ENCODE measurements at regions not wholly inside any gene's neighbourhood (a gene's known extent, or its start where the extent isn't known, plus 50 kb on each side); places are given as distances from the start of the nearest gene placed in this dataset.

DNA sequence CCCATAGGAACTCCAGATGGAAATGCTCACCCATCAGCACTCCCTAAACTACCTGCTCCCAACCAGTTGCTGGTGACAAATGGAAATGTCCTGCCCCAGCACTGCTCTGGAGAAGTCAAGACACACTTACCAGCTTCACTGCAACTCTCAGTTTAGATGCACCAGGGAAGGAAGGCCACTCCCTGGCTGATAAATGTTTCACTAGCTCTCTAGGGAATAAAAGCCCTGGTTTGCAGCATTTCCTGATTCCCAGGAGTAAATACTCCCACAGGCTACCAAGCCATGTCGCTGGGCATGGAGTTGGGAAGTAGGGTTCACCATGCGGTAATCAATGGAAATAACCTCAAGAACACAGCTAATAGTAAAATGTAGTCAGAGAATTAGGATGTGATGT, 112.0 kb upstream of the NEO1 start:
- no peak for DNase-seq (ENCODE audit: low read depth in 2 of 2)
- Histone ChIP-seq H3K4me3 (replicated peaks in 1 of 4; ENCODE audit: control extremely low read depth in 1 of 4, insufficient read depth in 1 of 4, low read depth in 3 of 4, low read length in 4 of 4) (no peak overlapping the region), H3K4me1 (ENCODE audit: control insufficient read depth, extremely low read depth, insufficient read depth, low read length) (no peaks in the 10 kb centered on the region), H4K20me1 (ENCODE audit: control insufficient read depth, extremely low read depth, insufficient read depth, low read length) (no peaks in the 10 kb centered on the region), H2AFZ (ENCODE audit: low read length) (no peak overlapping the region), H3K27ac (ENCODE audit: insufficient read depth, low read length) (no peak overlapping the region), H3K9me3 (ENCODE audit: control insufficient read depth, insufficient read depth, low read depth, low read length) (no peaks in the 10 kb centered on the region), H3K4me2 (ENCODE audit: extremely low read depth, insufficient read depth, low read length) (no peak overlapping the region), H3K36me3 (ENCODE audit: control insufficient read depth, insufficient read depth, low read length) (no peaks in the 10 kb centered on the region), H3K27me3 (ENCODE audit: control insufficient read depth, insufficient read depth, low read length) (no peaks in the 10 kb centered on the region), H3K9ac (ENCODE audit: insufficient read depth, low read length) (no peak overlapping the region), H3K79me2 (ENCODE audit: control insufficient read depth, insufficient read depth, low read length) (no peaks in the 10 kb centered on the region)
- TF ChIP-seq, protein P1, sequence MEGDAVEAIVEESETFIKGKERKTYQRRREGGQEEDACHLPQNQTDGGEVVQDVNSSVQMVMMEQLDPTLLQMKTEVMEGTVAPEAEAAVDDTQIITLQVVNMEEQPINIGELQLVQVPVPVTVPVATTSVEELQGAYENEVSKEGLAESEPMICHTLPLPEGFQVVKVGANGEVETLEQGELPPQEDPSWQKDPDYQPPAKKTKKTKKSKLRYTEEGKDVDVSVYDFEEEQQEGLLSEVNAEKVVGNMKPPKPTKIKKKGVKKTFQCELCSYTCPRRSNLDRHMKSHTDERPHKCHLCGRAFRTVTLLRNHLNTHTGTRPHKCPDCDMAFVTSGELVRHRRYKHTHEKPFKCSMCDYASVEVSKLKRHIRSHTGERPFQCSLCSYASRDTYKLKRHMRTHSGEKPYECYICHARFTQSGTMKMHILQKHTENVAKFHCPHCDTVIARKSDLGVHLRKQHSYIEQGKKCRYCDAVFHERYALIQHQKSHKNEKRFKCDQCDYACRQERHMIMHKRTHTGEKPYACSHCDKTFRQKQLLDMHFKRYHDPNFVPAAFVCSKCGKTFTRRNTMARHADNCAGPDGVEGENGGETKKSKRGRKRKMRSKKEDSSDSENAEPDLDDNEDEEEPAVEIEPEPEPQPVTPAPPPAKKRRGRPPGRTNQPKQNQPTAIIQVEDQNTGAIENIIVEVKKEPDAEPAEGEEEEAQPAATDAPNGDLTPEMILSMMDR (conservative IDR thresholded peaks at IDR 0.05 in 1 of 2, IDR thresholded peaks at IDR 0.05 in 1 of 2; ENCODE audit: low read depth in 1 of 2, low read length in 2 of 2), result no peak
- TF ChIP-seq EZH2 (IDR thresholded peaks at IDR 0.05; ENCODE audit: low read length, missing control alignments), result no peak

DNA sequence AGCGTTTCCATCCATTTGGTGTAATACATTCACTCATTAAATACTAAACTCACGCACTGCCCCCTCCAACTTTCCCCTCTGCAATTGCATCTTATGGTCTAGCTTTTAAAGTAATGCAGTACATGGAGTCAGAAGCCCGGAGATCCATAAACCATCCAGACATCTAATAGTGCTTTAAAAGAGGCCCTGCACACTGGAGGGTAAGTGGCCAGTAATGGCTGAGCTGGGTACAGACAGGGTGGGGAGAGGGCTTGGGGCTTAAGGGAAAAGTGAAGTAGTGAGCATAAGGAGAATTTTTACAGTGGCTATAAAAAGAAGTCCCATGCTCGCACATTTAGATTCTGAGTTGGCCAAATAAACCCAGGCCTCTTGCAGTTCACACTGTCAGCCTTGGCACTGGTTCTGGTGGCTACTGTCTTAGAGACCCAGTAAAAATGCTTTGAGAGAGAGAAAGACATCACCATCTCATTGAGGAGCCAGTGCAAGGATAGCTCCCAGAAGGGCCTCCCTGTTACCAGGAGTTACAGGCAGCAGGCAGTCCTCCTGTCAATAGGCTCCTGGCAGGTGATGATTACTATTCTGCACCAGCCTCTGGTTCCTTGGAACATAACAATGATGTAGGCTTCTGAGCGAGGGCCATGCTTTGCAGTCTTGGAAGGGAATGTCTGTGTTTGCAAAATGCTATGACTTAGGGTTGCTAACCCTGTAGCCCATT, 112.6 kb upstream of the NEO1 start:
- H3K9ac ChIP-seq (ENCODE audit: insufficient read depth, low read length), result no peak overlapping the region
- no peak for DNase-seq (ENCODE audit: low read depth in 2 of 2)
- no peak overlapping the region for H2AFZ ChIP-seq (ENCODE audit: low read length)
- no peaks in the 10 kb centered on the region for H3K79me2 ChIP-seq (ENCODE audit: control insufficient read depth, insufficient read depth, low read length)
- no peaks in the 10 kb centered on the region for H4K20me1 ChIP-seq (ENCODE audit: control insufficient read depth, extremely low read depth, insufficient read depth, low read length)
- no peaks in the 10 kb centered on the region for H3K9me3 ChIP-seq (ENCODE audit: control insufficient read depth, insufficient read depth, low read depth, low read length)
- H3K4me2 ChIP-seq (ENCODE audit: extremely low read depth, insufficient read depth, low read length), result no peak overlapping the region
- no peaks in the 10 kb centered on the region for H3K4me1 ChIP-seq (ENCODE audit: control insufficient read depth, extremely low read depth, insufficient read depth, low read length)
- no peaks in the 10 kb centered on the region for H3K36me3 ChIP-seq (ENCODE audit: control insufficient read depth, insufficient read depth, low read length)
- H3K4me3 ChIP-seq (replicated peaks in 1 of 4; ENCODE audit: control extremely low read depth in 1 of 4, insufficient read depth in 1 of 4, low read depth in 3 of 4, low read length in 4 of 4), result no peak overlapping the region
- H3K27me3 ChIP-seq (ENCODE audit: control insufficient read depth, insufficient read depth, low read length), result no peaks in the 10 kb centered on the region
- TF ChIP-seq, protein P1 (conservative IDR thresholded peaks at IDR 0.05 in 1 of 2, IDR thresholded peaks at IDR 0.05 in 1 of 2; ENCODE audit: low read depth in 1 of 2, low read length in 2 of 2), result no peak
- no peak for TF ChIP-seq EZH2 (IDR thresholded peaks at IDR 0.05; ENCODE audit: low read length, missing control alignments)
- no peak overlapping the region for H3K27ac ChIP-seq (ENCODE audit: insufficient read depth, low read length)

DNA sequence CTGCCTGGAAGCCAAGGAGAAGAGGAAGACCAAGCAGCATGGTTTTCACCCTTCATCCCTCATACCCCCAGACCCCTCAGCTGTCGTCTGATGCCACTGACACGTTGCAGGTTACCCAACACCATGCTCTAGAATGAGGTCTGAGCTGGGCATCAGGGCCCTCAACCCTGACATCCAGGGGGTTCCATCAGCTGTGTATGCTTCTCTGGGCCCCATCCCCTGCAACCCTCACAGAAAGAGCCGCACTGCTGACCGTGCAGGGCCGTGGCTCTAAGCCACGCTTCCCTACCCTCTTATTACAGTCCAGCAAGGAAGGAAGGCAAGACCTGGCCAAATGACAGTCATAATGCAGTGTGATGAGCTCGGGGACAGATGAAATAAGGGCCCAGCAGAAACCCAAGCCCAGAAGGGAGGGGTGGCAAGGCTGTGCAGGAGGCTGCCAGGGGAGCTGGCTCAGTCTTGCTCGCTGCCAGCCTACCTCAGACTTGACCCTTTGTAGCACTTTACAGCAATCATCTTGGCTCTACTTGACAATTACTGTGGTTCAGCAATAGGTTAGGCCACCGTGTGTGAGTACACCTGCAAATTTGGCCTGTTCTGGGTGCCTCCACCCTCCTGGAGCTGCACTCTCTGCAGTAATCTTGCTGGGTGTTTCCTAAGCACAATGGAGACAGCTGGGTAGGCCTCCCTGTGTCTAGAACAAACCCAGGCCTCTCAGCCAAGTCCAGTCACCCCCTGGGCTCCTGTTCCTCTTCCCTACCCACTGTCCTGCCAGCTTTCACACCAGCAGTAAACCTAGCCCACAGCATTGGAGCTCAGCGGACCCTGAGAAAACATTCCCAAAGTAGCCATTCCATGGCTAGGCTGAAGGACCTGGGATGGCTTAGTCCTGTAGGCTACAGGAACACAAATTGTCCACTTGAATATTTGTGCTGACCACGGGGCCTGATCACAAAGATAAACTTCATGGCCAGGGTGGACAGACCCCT, 115.3 kb upstream of the NEO1 start:
- Histone ChIP-seq H3K9ac (ENCODE audit: insufficient read depth, low read length) (no peak overlapping the region), H3K4me3 (replicated peaks in 1 of 4; ENCODE audit: control extremely low read depth in 1 of 4, insufficient read depth in 1 of 4, low read depth in 3 of 4, low read length in 4 of 4) (no peak overlapping the region), H3K27ac (ENCODE audit: insufficient read depth, low read length) (no peak overlapping the region), H3K4me2 (ENCODE audit: extremely low read depth, insufficient read depth, low read length) (no peak overlapping the region), H3K4me1 (ENCODE audit: control insufficient read depth, extremely low read depth, insufficient read depth, low read length) (no peaks in the 10 kb centered on the region), H3K79me2 (ENCODE audit: control insufficient read depth, insufficient read depth, low read length) (no peaks in the 10 kb centered on the region), H3K36me3 (ENCODE audit: control insufficient read depth, insufficient read depth, low read length) (no peaks in the 10 kb centered on the region), H2AFZ (ENCODE audit: low read length) (no peak overlapping the region), H3K9me3 (ENCODE audit: control insufficient read depth, insufficient read depth, low read depth, low read length) (no peaks in the 10 kb centered on the region), H3K27me3 (ENCODE audit: control insufficient read depth, insufficient read depth, low read length) (no peaks in the 10 kb centered on the region), H4K20me1 (ENCODE audit: control insufficient read depth, extremely low read depth, insufficient read depth, low read length) (no peaks in the 10 kb centered on the region)
- DNase-seq (ENCODE audit: low read depth in 2 of 2), result no peak
- TF ChIP-seq, protein P1 (conservative IDR thresholded peaks at IDR 0.05 in 1 of 2, IDR thresholded peaks at IDR 0.05 in 1 of 2; ENCODE audit: low read depth in 1 of 2, low read length in 2 of 2), result no peak
- no peak for TF ChIP-seq EZH2 (IDR thresholded peaks at IDR 0.05; ENCODE audit: low read length, missing control alignments)
